Body of pancreas (tissue), 4 donors: ENCODE measurements at regions not wholly inside any gene's neighbourhood (a gene's known extent, or its start where the extent isn't known, plus 50 kb on each side); places are given as distances from the start of the nearest gene placed in this dataset.

Source experiments
- ATAC-seq: fragments of 150-250 bp; one replicate; pipeline ENCODE4 v1.9.1; 2016
- DNase-seq, 4 donors: peaks; one replicate each; pipeline ENCODE4 v3.0.0-alpha.2; 2019
- H3K27ac ChIP-seq, 4 donors: fragments of 200-600 bp; sonication (generic); 1 replicate in 3 of 4; 2 replicates in 1 of 4; pipeline versions ENCODE4 v1.5.1 to v1.6.1; 2016 to 2019; ENCODE audit warnings: mild to moderate bottlenecking in 1 of 4, mixed read lengths in 1 of 4, moderate library complexity in 1 of 4
- H3K27me3 ChIP-seq, 2 donors: fragments of 200-600 bp; sonication (generic); one replicate each; pipeline ENCODE4 v1.6.0; 2016; ENCODE audit warnings: mild to moderate bottlenecking in 1 of 2
- H3K36me3 ChIP-seq, 2 donors: fragments of 200-600 bp; sonication (generic); replicated peaks in 1 of 2; 2 replicates each; pipeline ENCODE4 v1.5.1; 2016; ENCODE audit warnings: low read depth in 2 of 2; ENCODE audit not compliant: insufficient read depth in 1 of 2
- H3K4me1 ChIP-seq: fragments of 200-600 bp; sonication (generic); one replicate; pipeline ENCODE4 v1.6.0; 2016
- H3K4me3 ChIP-seq, 2 donors: fragments of 200-600 bp; sonication (generic); 1 replicate in 1 of 2; 2 replicates in 1 of 2; pipeline ENCODE4 v1.5.1; 2016 to 2019
- H3K9me3 ChIP-seq, 3 donors: fragments of 200-600 bp; sonication (generic); 1 replicate in 2 of 3; 2 replicates in 1 of 3; pipeline ENCODE4 v1.5.1; 2016
- CTCF ChIP-seq, 7 experiments: fragments of 450-650 bp in 4 of 7; fragments of 200-600 bp in 3 of 7; sonication (generic) in 3 of 7; IDR thresholded peaks; one replicate each; pipeline ENCODE4 v1.5.1; 2016 to 2019; ENCODE audit warnings: antibody characterized with exemption in 7 of 7
- POLR2A ChIP-seq, 3 donors: fragments of 450-650 bp; IDR thresholded peaks; one replicate each; pipeline ENCODE4 v1.6.1; 2016; ENCODE audit warnings: antibody characterized with exemption in 3 of 3, mild to moderate bottlenecking in 2 of 3
- WGBS, 2 donors: methylation state at CpG; one replicate each; pipeline ENCODE4 v1.1.5; 2017; 5-methylcytosine and 5-hydroxymethylcytosine counted together
- intact Hi-C: fragments of 100-400 bp; cut with DNase I; formaldehyde crosslinking; loops from one replicate; pipeline ENCODE4 v1.15.1; 2023

- Histone ChIP-seq H3K36me3 (no peaks in the 10 kb centered on the region), H3K4me3 (no peak overlapping the region), H3K4me1 (no peaks in the 10 kb centered on the region), H3K27ac (no peak overlapping the region), H3K9me3 (no peaks in the 10 kb centered on the region), H3K27me3 (no peaks in the 10 kb centered on the region)
- intact Hi-C loops, result no loop called here
- WGBS, 2 donors, result 43 to 46% methylated on average over 2 of the region's 2 CpGs
- no peak for ATAC-seq
- TF ChIP-seq CTCF (IDR thresholded peaks at IDR 0.05) (no peak), POLR2A (IDR thresholded peaks at IDR 0.05) (no peak)
- DNase-seq, result no peak
Measured at GRCh38 chr7:86152926-86153325, 490.8 kb upstream of the GRM3 start.

GRCh38 chr7:86149024-86149665 lies 494.6 kb upstream of the GRM3 start:
- intact Hi-C loops, result no loop called here
- Histone ChIP-seq H3K36me3 (no peaks in the 10 kb centered on the region), H3K27me3 (no peaks in the 10 kb centered on the region), H3K4me3 (no peak overlapping the region), H3K4me1 (no peaks in the 10 kb centered on the region), H3K27ac (no peak overlapping the region), H3K9me3 (no peaks in the 10 kb centered on the region)
- 34 to 38% methylated on average over 4 of the region's 4 CpGs for WGBS, 2 donors
- DNase-seq (no peak), ATAC-seq (no peak)
- no peak for TF ChIP-seq POLR2A (IDR thresholded peaks at IDR 0.05)
- no peak for TF ChIP-seq CTCF (IDR thresholded peaks at IDR 0.05)

- WGBS, 2 donors, result 33 to 38% methylated on average over 2 of the region's 2 CpGs
- ATAC-seq, result no peak
- no peak overlapping the region for H3K27ac ChIP-seq
Measured at GRCh38 chr7:86148501-86148900, 495.2 kb upstream of the GRM3 start.

GRCh38 chr7:86137343-86137742 lies 506.4 kb upstream of the GRM3 start:
- Histone ChIP-seq H3K4me3 (no peak overlapping the region), H3K4me1 (no peaks in the 10 kb centered on the region), H3K27me3 (no peaks in the 10 kb centered on the region), H3K9me3 (no peaks in the 10 kb centered on the region), H3K36me3 (no peaks in the 10 kb centered on the region), H3K27ac (no peak overlapping the region)
- DNase-seq (no peak), ATAC-seq (no peak)
- TF ChIP-seq POLR2A (IDR thresholded peaks at IDR 0.05) (no peak), CTCF (IDR thresholded peaks at IDR 0.05) (no peak)
- intact Hi-C loops, result no loop called here

More at GRCh38 chr7:86148501-86148900, 495.2 kb upstream of the GRM3 start:
- no peak overlapping the region for H3K4me3 ChIP-seq
- H3K27me3 ChIP-seq, result no peaks in the 10 kb centered on the region
- H3K4me1 ChIP-seq, result no peaks in the 10 kb centered on the region
- H3K9me3 ChIP-seq, result no peaks in the 10 kb centered on the region
- no peak for DNase-seq
- intact Hi-C loops, result no loop called here
- no peaks in the 10 kb centered on the region for H3K36me3 ChIP-seq
- TF ChIP-seq POLR2A (IDR thresholded peaks at IDR 0.05) (no peak), CTCF (IDR thresholded peaks at IDR 0.05) (no peak)

GRCh38 chr7:86130268-86130667 lies 513.4 kb upstream of the GRM3 start:
- Histone ChIP-seq H3K27me3 (no peaks in the 10 kb centered on the region), H3K36me3 (no peaks in the 10 kb centered on the region), H3K9me3 (no peaks in the 10 kb centered on the region), H3K4me3 (no peak overlapping the region), H3K27ac (no peak overlapping the region), H3K4me1 (no peaks in the 10 kb centered on the region)
- ATAC-seq (no peak), DNase-seq (no peak)
- intact Hi-C loops, result no loop called here
- 78 to 92% methylated on average over 8 to 10 of the region's 10 CpGs for WGBS, 2 donors
- TF ChIP-seq POLR2A (IDR thresholded peaks at IDR 0.05), result no peak
- TF ChIP-seq CTCF (IDR thresholded peaks at IDR 0.05), result no peak
